Kidney tubule cell (primary cell): ENCODE measurements at regions not wholly inside any gene's neighbourhood (a gene's known extent, or its start where the extent isn't known, plus 50 kb on each side); places are given as distances from the start of the nearest gene placed in this dataset.
A peak's percentile ranks its signal among the peaks of the same experiment; 100 is the strongest.

ENCODE experiments used
- DNase-seq: peaks from one replicate; pipeline ENCODE4 v3.0.0-alpha.2; 2018; ENCODE audit warnings: low spot score

- no peak for DNase-seq
These were observed 124.8 kb upstream of the NECTIN1 start for GRCh38 chr11:119853581-119854360.

- no peak for DNase-seq
These were observed 123.7 kb upstream of the NECTIN1 start for GRCh38 chr11:119852741-119853140.

GRCh38 chr11:119850822-119851409 lies 121.9 kb upstream of the NECTIN1 start:
- no peak for DNase-seq

- no peak for DNase-seq
These were observed 120.9 kb upstream of the NECTIN1 start for GRCh38 chr11:119849872-119850271.

GRCh38 chr11:119847853-119848252 lies 118.9 kb upstream of the NECTIN1 start:
- DNase-seq = no peak

- DNase-seq = no peak
These were observed 117.4 kb upstream of the NECTIN1 start for GRCh38 chr11:119846374-119846773.

GRCh38 chr11:119845756-119846155 lies 116.8 kb upstream of the NECTIN1 start:
- DNase-seq = no peak

GRCh38 chr11:119845305-119845704 lies 116.3 kb upstream of the NECTIN1 start:
- no peak for DNase-seq

- DNase-seq = no peak
These were observed 115.8 kb upstream of the NECTIN1 start for GRCh38 chr11:119844808-119845207.

- DNase-seq = peak; percentile 26
These were observed 114.9 kb upstream of the NECTIN1 start for GRCh38 chr11:119843877-119844276.

- no peak for DNase-seq
These were observed 113.7 kb upstream of the NECTIN1 start for GRCh38 chr11:119842731-119843130.

- no peak for DNase-seq
These were observed 110.6 kb upstream of the NECTIN1 start for GRCh38 chr11:119839476-119840133.

- no peak for DNase-seq
These were observed 106.8 kb upstream of the NECTIN1 start for GRCh38 chr11:119835753-119836152.

- DNase-seq = peak; percentile 45
These were observed 103.4 kb upstream of the NECTIN1 start for GRCh38 chr11:119832202-119832935.

GRCh38 chr11:119831011-119831410 lies 102.0 kb upstream of the NECTIN1 start:
- no peak for DNase-seq

GRCh38 chr11:119830400-119830799 lies 101.4 kb upstream of the NECTIN1 start:
- no peak for DNase-seq

GRCh38 chr11:119829402-119829801 lies 100.4 kb upstream of the NECTIN1 start:
- DNase-seq = no peak

GRCh38 chr11:119828819-119829218 lies 99.8 kb upstream of the NECTIN1 start:
- DNase-seq = no peak

- DNase-seq = no peak
These were observed 99.0 kb upstream of the NECTIN1 start for GRCh38 chr11:119828006-119828405.

- DNase-seq = no peak
These were observed 98.1 kb upstream of the NECTIN1 start for GRCh38 chr11:119827113-119827512.

- DNase-seq = no peak
These were observed 94.1 kb upstream of the NECTIN1 start for GRCh38 chr11:119823077-119823476.

- no peak for DNase-seq
These were observed 87.7 kb upstream of the NECTIN1 start for GRCh38 chr11:119816660-119817059.

- no peak for DNase-seq
These were observed 85.8 kb upstream of the NECTIN1 start for GRCh38 chr11:119814766-119815165.
